ENCODE measurements at regions not wholly inside any gene's neighbourhood (a gene's known extent, or its start where the extent isn't known, plus 50 kb on each side); places are given as distances from the start of the nearest gene placed in this dataset.

DNA sequence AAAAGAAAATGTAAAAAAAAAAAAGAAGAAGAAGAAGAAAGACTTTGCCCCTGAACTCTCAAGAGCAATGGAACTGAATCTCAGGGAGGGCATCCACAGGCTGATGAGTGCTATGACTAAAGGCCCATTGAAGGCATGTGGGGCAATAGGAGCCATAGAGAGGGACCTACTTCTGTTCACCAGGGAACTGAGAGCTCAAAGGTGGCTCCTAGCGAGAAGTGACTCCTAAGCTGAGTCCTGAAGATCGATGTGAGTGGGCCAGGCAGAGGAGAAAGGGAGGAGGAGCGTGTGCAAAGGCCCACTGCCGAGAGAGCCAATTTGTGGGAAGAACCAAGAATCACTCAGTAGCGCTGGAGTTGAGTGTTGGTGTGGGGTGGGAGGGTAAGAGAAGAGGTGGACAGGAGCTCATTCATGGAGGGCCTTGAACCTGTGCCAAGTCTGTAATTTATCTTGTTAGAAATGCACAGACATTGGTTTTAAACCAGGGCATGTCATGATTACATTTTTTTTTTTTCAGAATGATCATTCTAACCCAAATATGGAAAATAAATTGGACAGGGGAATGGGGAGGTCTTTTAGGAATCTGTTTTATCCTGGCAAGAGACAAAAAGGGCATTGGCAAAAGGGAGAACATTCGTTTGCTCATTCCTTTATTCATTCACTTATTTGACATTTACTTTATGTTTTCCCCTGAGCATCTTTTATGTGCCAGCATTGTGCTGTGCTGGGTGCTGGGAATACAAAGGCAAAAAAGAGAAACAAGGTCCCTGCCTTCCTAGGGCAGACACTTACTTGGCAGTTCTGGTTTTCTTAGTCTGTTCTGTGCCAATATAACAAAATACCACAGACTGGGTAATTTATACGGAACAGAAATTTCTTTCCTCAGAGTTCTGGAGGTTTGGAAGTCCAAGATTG lies 67.4 kb upstream of the DSP start:
- TF ChIP-seq POLR2A (IDR thresholded peaks at IDR 0.05) (no peak), EP300 (IDR thresholded peaks at IDR 0.05; ENCODE audit: low read depth) (no peak)
- TF ChIP-seq, protein P1, sequence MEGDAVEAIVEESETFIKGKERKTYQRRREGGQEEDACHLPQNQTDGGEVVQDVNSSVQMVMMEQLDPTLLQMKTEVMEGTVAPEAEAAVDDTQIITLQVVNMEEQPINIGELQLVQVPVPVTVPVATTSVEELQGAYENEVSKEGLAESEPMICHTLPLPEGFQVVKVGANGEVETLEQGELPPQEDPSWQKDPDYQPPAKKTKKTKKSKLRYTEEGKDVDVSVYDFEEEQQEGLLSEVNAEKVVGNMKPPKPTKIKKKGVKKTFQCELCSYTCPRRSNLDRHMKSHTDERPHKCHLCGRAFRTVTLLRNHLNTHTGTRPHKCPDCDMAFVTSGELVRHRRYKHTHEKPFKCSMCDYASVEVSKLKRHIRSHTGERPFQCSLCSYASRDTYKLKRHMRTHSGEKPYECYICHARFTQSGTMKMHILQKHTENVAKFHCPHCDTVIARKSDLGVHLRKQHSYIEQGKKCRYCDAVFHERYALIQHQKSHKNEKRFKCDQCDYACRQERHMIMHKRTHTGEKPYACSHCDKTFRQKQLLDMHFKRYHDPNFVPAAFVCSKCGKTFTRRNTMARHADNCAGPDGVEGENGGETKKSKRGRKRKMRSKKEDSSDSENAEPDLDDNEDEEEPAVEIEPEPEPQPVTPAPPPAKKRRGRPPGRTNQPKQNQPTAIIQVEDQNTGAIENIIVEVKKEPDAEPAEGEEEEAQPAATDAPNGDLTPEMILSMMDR (IDR thresholded peaks at IDR 0.05) = no peak
